GM18499 (cell line): ENCODE measurements at regions not wholly inside any gene's neighbourhood (a gene's known extent, or its start where the extent isn't known, plus 50 kb on each side); places are given as distances from the start of the nearest gene placed in this dataset.

Source experiments
- ATAC-seq: cut with Tn5 transposase; IDR thresholded peaks from one replicate; pipeline ENCODE4 v1.9.1; 2021; ENCODE audit warnings: moderate number of reproducible peaks; ENCODE audit not compliant: insufficient read depth, unreplicated experiment

DNA sequence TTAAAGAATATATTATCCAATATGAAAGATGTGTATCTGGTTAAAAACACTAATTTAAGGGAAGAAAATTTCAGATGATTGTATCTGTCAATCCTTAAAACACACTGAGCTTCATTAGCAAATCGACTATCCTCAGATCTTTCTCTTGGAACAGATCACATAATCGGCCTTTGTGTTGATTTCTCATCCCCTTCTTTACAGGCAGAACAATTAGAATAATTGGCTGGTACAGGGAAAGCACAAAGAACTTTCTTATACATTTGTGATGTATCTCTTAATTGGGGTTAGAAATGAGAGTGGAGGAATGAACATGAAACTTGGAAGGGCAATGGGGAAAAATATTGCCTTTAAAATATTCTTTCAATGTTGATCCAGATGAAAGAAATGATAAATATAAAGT is 662.1 kb downstream of the TLE4 start:
- no peak for ATAC-seq

DNA sequence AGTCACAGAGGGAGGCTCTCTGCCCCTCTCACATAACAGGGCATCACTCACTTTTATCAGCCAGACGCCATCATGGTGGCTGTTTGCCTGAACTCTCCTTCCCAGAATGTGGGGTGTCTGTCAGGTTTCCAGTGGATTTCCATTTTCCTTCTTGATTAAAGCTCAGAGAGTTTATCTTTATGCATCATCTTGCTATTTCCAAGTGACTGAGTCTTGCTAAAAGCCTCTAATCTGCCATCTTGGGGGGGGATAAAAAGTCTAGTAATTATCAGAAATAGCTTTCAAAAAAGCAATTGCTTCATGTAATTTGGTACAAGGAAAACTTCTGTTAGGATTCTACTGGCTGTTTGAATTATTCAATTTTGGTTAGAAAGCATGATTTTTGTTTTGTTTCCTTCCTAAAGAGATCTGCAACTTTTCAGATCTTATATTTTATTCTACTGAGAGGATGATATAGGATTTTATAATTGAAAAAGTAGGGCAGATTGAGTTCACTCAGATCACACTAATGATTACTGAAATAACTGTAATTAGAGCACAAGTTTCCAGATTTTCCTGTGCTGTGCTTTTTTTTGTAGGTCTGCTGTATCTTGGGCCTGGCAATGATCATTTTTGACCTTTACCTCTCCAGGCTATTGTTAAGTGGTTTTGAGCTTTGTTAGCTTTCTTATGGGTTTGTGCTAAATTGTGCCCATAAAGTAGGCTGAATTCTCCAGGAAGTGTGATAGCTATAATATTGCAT is 661.5 kb downstream of the TLE4 start:
- no peak for ATAC-seq

DNA sequence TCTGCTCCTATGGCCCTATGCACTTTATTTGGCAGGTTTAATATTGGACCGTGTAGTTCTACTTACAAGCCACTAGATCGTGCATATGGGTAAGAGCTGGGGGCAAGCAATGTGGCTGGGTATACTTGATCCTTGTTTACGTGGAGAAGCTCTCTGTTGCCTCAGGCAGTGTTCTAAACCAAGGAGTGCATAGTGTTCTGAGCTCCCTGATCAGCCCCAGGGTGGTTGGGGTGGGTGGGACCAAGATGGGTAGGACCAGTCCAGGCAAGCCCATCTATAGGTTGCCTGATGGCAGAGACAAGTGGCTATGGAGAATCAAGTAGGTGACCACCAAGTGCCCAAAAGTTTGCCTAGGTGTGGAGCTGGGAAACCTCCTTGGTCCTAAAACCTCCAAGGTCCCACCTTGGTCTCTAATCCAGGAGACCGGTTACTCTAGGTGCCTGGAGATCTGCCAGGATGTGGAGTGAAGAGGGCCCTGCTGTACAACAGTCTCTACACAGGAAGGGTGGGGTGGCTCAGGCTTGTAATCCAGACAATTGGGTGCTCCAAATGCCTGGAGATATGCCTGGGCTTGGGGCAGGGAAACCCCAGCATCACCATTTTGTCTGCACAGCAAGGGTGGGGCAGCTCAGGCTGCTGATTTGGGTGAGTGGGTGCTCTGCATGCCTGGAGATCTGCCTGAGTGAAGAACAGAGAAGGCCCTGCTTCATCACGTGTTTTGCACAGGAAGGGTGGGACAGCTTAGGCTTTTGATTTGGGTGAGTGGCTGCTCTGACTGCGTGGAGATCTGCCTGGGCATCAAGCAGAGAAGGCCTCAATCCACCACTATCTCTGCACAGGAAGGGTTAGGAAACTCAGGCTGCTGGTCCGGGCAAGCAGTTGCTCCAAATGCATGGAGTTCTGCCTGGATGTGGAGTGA is 659.8 kb downstream of the TLE4 start:
- no peak for ATAC-seq

DNA sequence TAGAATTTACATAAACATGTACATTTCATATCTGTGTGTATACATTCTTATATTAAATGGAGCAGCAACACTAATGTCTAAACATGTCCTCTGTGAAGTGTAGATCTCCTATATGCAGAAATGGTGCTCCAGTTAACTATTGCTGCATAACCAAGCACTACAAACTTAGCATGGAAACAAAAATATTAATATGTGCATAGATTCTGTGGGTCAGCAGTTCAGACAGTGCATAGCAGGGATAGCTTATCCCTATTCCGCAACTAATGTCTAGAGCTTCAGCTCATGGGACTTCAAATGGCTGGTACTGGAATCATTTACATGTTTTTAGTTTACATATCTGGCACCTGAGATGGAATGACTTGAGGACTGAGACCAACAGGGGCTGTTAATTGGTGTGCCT is 652.1 kb downstream of the TLE4 start:
- no peak for ATAC-seq

DNA sequence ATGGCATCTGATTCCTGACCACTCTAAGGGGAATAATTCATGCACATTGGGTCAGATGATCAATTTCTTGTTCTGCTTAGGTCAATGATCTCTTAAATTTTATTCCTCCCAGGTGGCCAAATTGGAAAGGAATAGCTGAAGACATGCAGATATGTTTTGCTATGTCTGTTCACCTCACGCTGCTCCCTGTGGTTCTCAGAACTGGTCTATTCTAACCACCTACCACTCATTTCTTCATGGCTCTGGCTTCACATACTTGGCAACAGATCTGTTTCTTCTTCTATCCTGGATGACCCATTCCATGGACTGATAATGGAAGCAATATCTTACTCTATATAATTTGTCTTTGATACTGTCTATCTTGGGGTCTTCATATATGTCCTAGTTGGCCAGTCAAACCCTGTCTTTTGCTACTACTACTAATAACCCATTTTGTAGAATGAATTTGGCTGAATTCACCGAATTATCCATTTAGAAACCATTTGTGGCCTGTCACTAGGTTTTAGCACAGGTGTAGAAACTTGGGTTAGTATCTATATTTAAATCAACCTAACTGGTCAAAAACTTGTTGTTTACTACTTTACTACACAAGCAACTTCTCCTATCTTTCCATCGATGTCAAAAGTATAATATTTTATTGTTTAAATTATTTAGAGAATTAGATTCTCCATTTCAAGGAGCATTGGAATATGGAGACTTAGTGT is 650.9 kb downstream of the TLE4 start:
- no peak for ATAC-seq

DNA sequence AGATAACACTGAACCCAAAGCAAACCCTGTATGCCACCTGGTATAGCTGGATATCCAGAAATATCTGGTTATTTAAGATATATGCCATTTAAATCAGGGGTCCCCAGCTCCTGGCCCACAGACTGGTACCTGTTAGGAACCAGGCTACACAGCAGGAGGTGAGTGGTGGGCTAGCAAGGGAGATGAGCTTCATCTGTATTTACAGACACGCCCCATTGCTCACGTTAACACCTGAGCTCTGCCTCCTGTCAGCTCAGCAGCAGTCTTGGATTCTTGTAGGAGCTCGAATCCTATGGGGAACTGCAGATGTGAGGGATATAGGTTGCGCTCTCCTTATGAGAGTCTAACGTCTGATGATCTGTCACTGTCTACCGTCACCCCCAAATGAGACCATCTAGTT is 646.6 kb downstream of the TLE4 start:
- ATAC-seq: no peak

DNA sequence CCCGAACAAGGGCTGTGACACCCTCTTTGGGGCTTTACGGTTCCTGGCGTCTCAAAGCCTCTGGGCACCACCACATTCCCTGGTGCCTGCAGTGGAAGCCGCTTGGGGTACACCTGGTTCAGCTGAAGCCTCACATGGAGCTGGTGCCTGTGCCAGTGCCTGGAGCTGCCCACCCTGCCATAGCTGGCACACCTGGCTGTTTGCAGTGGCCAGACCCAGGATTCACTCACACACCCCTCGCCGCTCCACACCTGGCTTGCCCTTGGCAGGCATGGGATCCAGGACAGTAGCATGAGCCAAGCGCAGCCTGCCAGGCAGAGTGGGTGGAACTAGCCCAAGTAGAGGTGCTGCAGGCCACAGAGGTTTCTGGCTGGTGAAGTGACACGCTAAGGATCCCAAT is 641.8 kb downstream of the TLE4 start:
- ATAC-seq: no peak

DNA sequence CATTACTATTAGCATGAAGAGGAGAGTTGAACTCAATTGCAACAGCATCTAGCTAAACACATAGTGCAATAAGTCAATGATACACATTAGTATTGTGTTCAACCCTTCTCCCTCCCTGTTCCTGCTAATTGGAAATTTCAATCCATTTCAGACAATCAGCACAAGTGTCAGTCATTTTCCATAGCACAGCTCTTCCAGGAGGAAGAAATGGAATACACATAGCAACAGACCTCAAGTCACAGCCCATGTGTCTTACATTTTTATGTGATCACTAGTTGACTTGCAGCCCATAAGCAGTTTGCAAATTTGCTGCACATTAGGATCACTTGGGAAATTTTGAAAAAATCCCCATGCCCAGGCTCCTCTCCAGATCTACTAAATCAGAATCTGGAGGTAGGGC is 636.9 kb downstream of the TLE4 start:
- no peak for ATAC-seq

DNA sequence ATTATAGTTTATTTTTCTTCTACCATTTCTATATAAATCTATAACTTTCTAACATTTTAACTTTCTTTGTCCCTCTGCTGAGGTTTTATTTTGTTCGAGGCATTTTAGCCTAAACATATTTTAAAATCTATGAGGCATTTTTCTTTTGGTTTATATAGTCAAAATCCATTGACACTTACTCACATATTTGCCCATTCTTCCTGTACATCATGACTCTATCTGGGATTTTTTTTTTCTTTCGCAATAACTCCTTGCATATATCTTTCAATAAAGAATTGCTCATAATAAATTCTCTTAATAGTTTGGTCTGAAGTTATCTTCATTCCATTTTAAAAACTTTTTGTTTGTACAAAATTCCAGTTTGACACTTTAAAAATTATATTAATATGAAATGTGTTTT is 632.3 kb downstream of the TLE4 start:
- no peak for ATAC-seq

DNA sequence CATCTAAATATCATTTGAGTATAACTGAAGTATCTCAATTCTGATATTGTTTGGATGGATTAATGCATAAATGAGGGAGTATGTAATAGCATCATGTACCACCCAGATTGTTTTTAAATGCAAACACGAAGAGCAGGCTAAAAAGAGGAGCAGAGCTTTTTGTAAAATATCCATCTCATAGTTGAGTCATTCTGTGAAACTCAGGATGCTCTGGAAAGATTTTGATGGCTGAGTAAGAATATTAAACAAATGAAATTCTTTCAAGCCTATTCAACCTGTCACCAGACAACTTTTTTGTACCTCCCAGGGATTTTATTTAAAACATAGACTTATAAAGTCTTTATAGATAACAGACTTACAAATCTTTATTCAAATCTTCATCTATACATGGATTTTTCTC is 625.9 kb downstream of the TLE4 start:
- ATAC-seq: no peak

DNA sequence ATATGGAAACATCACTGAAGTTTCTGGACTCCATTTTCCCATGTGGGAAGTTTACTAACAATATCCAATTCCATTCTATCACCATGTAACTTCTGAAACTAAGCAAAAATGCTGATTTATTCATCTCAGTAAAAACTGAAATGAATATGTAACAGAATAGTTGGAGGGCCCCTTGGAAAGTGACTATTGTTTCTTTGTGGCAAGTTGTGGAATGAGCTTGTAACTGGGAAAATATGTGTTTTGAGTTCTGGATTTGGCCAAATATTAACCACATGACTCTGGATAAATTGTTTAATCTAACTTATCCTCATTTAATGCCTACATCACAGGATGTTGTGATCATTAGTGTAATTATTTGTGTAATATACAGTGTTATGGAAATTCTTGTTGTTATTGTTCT is 619.3 kb downstream of the TLE4 start:
- no peak for ATAC-seq

DNA sequence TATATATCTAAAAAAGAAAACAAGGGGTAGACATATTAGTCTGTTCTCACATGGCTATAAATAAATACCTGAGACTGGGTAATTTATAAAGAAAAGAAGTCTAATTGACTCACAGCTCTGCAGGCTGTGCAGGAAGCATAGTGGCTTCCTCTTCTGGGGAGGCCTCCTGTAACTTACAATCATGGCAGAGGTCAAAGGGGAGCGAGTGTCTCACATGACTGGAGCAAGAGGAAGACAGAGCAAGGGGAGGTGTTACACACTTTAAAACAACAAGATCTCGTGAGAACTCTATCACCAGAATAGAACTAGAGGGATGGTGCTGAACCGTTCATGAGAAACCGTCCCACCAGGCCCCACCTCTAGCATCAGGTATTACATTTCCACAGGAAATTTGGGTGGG is 616.8 kb downstream of the TLE4 start:
- ATAC-seq: no peak

DNA sequence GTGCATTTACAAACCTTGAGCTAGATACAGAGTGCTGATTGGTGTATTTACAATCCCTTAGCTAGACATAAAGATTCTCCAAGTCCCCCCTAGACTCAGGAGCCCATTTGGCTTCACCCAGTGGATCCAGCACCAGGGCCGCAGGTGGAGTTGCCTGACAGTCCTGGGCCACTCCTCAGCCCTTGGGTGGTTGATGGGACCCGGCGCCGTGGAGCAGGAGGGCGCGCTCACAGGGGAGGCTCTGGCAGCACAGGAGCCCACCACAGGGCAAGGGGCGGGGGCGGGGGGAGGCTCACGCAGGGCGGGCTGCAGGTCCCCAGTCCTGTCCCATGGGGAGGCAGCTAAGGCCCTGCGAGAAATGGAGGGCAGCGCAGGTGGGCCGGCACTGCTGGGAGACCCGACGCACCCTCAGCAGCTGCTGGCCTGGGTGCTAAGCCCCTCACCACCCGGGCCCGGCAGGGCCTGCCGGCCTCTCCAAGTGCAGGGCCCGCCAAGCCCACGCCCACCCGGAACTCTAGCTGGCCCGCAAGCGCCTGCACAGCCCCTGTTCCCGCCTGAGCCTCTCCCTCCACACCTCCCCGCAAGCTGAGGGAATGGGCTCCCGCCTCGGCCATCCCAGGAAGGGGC is 613.5 kb downstream of the TLE4 start:
- no peak for ATAC-seq

DNA sequence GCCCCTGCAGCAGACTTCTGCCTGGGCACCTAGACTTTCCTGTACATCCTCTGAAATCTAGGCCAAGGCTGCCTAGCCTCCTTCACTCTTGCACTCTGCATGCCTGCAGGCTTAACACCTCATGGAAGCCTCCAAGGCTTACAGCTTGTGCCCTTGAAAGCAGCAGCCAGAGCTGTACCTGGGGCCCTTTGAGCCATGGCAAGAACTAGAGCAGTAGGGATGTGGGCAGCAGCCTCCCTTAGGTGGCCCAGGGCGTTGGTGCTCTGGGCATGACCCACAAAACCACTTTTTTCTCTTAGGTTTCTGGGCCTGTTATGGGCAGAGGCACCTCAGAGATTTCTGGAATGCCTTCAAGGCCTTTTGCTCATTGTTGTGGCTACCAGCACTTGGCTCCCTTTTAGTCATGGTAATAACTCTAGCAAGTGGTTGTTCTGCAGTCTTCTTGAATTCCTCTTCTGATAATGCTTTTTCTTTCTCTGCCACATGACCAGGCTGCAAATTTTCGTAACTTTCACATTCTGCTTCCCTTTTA is 606.2 kb downstream of the TLE4 start:
- no peak for ATAC-seq

DNA sequence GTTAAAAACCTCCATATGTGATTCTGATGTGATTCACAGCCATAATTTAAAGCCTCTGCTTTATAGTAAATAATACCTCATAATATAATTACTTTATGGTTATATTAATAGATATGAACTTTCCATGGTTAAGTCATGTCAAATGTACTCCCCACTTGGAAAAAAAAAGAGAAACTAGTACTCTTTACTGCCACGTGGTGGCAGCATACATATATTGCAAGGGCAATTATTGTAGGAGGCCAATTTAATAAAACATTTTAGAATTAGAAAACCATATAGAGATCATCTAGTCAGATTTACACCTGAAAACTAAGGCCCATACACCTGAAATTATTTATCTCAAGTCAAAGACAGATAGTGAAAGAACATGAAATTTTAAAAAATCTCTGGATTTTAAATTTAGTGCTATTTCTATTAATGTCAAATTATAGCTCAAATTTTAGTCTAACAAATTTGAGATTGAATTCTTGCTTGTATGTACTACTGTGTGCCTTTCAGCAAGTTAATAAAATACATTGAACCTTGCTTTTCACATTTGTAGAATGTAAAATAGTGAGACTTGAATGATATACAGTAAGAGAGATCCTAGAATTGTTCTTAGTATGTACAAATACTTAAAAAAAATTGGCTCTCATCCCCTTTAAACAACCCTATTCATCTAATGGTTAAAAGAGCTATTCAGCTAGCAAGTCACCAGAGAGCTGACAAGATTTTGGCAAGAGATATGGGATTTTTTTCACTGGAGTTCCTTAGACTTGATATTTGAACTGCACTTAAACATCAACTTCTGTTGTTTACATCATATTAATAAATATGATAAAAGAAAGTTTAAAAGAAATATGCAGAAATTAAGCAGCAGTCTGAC is 603.8 kb downstream of the TLE4 start:
- ATAC-seq: no peak

DNA sequence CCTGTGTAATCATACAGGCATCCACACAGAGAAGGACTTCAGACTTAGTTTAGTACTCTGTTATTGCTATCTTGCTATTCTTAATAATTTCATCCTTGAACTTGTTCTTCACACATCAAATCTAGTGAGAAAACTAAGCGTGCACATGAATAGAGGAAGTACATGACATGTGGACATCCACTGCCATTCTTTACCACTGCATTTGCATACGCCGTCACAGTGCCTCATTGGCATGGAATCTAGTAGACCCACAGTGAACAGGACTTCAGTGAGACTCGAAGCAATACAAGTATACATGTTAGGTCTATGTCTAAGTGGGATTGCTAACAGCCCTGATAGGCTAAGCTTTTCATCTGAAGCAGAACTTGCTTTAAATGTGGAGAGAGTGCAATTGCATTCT is 592.1 kb downstream of the TLE4 start:
- ATAC-seq: peak; percentile 73

DNA sequence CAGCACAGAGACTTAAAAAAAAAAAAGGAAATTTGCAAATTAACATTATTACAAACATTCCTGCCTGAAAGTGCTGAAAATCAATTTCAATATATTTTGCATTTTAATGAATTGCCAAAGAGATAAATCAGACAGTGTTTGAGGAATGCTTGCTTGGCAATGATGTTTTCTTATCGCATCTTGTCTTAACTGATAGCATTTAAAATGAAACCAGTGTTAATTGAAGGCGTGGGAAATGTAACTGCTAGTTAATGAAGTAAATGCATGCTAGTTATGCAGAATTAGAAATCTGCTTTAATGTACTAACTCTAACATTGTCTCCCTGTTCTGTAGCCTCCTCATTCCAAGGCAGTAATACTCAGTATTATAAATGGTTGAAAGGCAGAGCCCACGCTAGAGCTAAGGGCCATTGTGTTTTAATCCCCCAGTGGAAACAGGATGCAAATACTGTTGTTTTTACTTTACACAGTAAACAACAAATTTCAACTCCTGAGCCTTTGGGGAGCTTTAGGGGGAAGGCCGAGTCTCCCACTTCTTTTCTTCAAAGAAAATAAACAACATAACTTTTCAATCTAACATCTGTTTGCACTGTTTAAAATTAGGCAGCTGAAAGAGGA is 586.9 kb downstream of the TLE4 start:
- ATAC-seq: no peak

DNA sequence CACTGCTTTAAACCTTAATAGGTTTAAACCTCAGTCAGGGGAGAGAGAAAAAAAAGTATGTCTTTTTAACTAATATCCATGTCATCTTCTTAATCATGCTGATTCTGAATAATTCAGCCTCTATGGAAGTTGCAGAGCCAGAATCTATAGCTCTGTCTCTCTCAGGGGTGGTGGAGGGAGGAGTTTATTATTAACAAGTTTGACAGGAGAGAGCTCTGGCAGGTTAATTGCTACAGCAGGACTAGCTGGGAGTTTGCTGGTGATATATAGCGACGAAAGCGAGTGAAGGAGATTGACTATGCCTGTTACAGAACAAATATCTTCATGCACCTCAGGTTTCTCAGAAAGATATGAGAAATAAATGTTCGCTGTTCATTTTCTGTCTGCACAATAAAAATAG is 586.4 kb downstream of the TLE4 start:
- ATAC-seq: no peak

DNA sequence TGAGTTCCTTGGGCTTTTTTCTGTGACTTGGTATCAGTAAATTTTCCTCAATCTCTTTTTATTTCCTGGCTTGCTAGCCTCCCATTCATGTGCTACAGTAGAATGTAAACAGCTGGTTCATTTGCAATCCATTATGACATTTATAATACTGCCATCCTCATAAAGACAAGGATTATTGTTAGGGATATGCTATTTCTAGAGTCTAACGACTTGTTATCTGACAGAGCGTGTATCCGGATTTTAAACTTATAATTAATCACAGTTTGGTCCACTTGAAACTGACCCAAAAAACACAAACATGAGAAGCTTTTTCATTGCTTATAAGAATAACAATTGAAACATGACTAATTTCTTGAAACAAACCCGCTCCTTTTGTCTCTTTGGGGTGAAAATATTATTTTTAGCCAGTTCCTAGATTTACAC is 585.8 kb downstream of the TLE4 start:
- no peak for ATAC-seq
